Middle frontal gyrus (tissue), 1 donor: ENCODE measurements at regions not wholly inside any gene's neighbourhood (a gene's known extent, or its start where the extent isn't known, plus 50 kb on each side); places are given as distances from the start of the nearest gene placed in this dataset.

Source experiments
- DNase-seq: peaks from one replicate; pipeline ENCODE4 v3.0.0-alpha.2; 2015; ENCODE audit warnings: low spot score; ENCODE audit errors: extremely low spot score

GRCh38 chr11:134670247-134670782 is 258.3 kb upstream of the B3GAT1 start:
- no peak for DNase-seq

- DNase-seq, result no peak
Measured at GRCh38 chr11:134669796-134670195, 257.8 kb upstream of the B3GAT1 start.

- no peak for DNase-seq
Measured at GRCh38 chr11:134668796-134669195, 256.8 kb upstream of the B3GAT1 start.

- DNase-seq, result no peak
Measured at GRCh38 chr11:134668076-134668475, 256.0 kb upstream of the B3GAT1 start.

GRCh38 chr11:134667505-134667904 is 255.5 kb upstream of the B3GAT1 start:
- no peak for DNase-seq

GRCh38 chr11:134667175-134667500 is 255.1 kb upstream of the B3GAT1 start:
- DNase-seq, result no peak

GRCh38 chr11:134666273-134667174 is 254.5 kb upstream of the B3GAT1 start:
- DNase-seq, result no peak

GRCh38 chr11:134665571-134666270 is 253.7 kb upstream of the B3GAT1 start:
- no peak for DNase-seq

GRCh38 chr11:134665188-134665535 is 253.1 kb upstream of the B3GAT1 start:
- DNase-seq, result no peak

GRCh38 chr11:134664447-134665187 is 252.6 kb upstream of the B3GAT1 start:
- no peak for DNase-seq

GRCh38 chr11:134663506-134664313 is 251.7 kb upstream of the B3GAT1 start:
- DNase-seq, result no peak

- DNase-seq, result no peak
Measured at GRCh38 chr11:134662629-134663360, 250.8 kb upstream of the B3GAT1 start.

GRCh38 chr11:134661660-134662059 is 249.6 kb upstream of the B3GAT1 start:
- DNase-seq, result no peak

GRCh38 chr11:134660416-134660815 is 248.4 kb upstream of the B3GAT1 start:
- no peak for DNase-seq

- DNase-seq, result no peak
Measured at GRCh38 chr11:134659882-134660281, 247.8 kb upstream of the B3GAT1 start.

GRCh38 chr11:134658481-134659225 is 246.6 kb upstream of the B3GAT1 start:
- no peak for DNase-seq

- no peak for DNase-seq
Measured at GRCh38 chr11:134657631-134658030, 245.6 kb upstream of the B3GAT1 start.

- no peak for DNase-seq
Measured at GRCh38 chr11:134656861-134657540, 245.0 kb upstream of the B3GAT1 start.
